GM23338 (cell line): ENCODE measurements at regions not wholly inside any gene's neighbourhood (a gene's known extent, or its start where the extent isn't known, plus 50 kb on each side); places are given as distances from the start of the nearest gene placed in this dataset.

Source experiments
- ATAC-seq: fragments of 200-7000 bp; cut with Tn5 transposase; 3 replicates; pipeline ENCODE4 v1.9.1; 2020
- DNase-seq: peaks from one replicate; pipeline ENCODE4 v3.0.0-alpha.2; 2015; ENCODE audit warnings: low spot score
- H2AFZ ChIP-seq: fragments of 200-600 bp; sonication (generic); 2 replicates; pipeline ENCODE4 v1.8.0; 2016; ENCODE audit warnings: antibody characterized with exemption, mild to moderate bottlenecking, moderate library complexity
- H3F3A ChIP-seq: fragments of 200-600 bp; sonication (generic); replicated peaks from 2 replicates; pipeline ENCODE4 v1.8.0; 2017; ENCODE audit warnings: antibody characterized with exemption, mixed run types, low read depth
- H3K27ac ChIP-seq: fragments of 200-600 bp; sonication (generic); 2 replicates; pipeline ENCODE4 v1.6.1; 2016; ENCODE audit warnings: low read depth
- H3K27me3 ChIP-seq: fragments of 200-600 bp; sonication (generic); 2 replicates; pipeline ENCODE4 v1.8.0; 2016; ENCODE audit warnings: mild to moderate bottlenecking, mixed run types, moderate library complexity; ENCODE audit not compliant: insufficient read depth
- H3K36me3 ChIP-seq: fragments of 200-600 bp; sonication (generic); 2 replicates; pipeline ENCODE4 v1.8.0; 2016; ENCODE audit warnings: mild to moderate bottlenecking; ENCODE audit not compliant: insufficient read depth
- H3K4me1 ChIP-seq: fragments of 200-600 bp; sonication (generic); 2 replicates; pipeline ENCODE4 v1.8.0; 2016; ENCODE audit warnings: mild to moderate bottlenecking, moderate library complexity; ENCODE audit not compliant: insufficient read depth
- H3K4me2 ChIP-seq: fragments of 200-600 bp; sonication (generic); 2 replicates; pipeline ENCODE4 v1.7.1; 2017; ENCODE audit warnings: mixed run types
- H3K4me3 ChIP-seq: fragments of 200-600 bp; sonication (generic); 2 replicates; pipeline ENCODE4 v1.6.1; 2016; ENCODE audit warnings: mixed run types
- H3K79me2 ChIP-seq: fragments of 200-600 bp; sonication (generic); replicated peaks from 2 replicates; pipeline ENCODE4 v1.8.0; 2017; ENCODE audit warnings: mild to moderate bottlenecking; ENCODE audit not compliant: insufficient read depth
- H3K9me2 ChIP-seq: fragments of 200-600 bp; sonication (generic); 2 replicates; pipeline ENCODE4 v1.8.0; 2017; ENCODE audit not compliant: insufficient read depth
- H4K20me1 ChIP-seq: fragments of 200-600 bp; sonication (generic); replicated peaks from 2 replicates; pipeline ENCODE4 v1.8.0; 2017; ENCODE audit warnings: mild to moderate bottlenecking; ENCODE audit not compliant: insufficient read depth
- H3K27ac Mint-ChIP-seq: 2 replicates; pipeline ENCODE4 v1.8.0; 2020; ENCODE audit warnings: inconsistent platforms, mild to moderate bottlenecking, moderate library complexity, mixed read lengths
- H3K27me3 Mint-ChIP-seq: 3 replicates; pipeline ENCODE4 v1.8.0; 2022; ENCODE audit warnings: low read depth, mild to moderate bottlenecking, moderate library complexity, mixed read lengths, inconsistent platforms; ENCODE audit not compliant: insufficient read depth, poor library complexity
- H3K36me3 Mint-ChIP-seq: 3 replicates; pipeline ENCODE4 v1.8.0; 2021; ENCODE audit warnings: low read depth, mild to moderate bottlenecking, inconsistent platforms, moderate library complexity, mixed read lengths
- H3K4me1 Mint-ChIP-seq: 3 replicates; pipeline ENCODE4 v1.8.0; 2020; ENCODE audit warnings: mild to moderate bottlenecking, inconsistent platforms, mixed read lengths
- H3K4me3 Mint-ChIP-seq: 3 replicates; pipeline ENCODE4 v1.8.0; 2021; ENCODE audit warnings: moderate library complexity, mild to moderate bottlenecking, inconsistent platforms, mixed read lengths
- H3K9me3 Mint-ChIP-seq: 3 replicates; pipeline ENCODE4 v1.8.0; 2020; ENCODE audit warnings: moderate library complexity, mild to moderate bottlenecking, inconsistent platforms, mixed read lengths
- CREB1 ChIP-seq: fragments of 250-450 bp; sonication (Bioruptor Pico); IDR thresholded peaks from 2 replicates; pipeline ENCODE4 v1.5.0; 2020; ENCODE audit warnings: low read depth, mild to moderate bottlenecking, moderate library complexity
- EZH2 ChIP-seq: fragments of 200-600 bp; sonication (generic); IDR thresholded peaks from one replicate; pipeline ENCODE4 v1.8.0; 2017; ENCODE audit warnings: antibody characterized with exemption, mild to moderate bottlenecking, low read depth; ENCODE audit not compliant: unreplicated experiment
- EZH2phosphoT487 ChIP-seq: fragments of 200-600 bp; sonication (generic); IDR thresholded peaks from one replicate; pipeline ENCODE4 v1.8.1; 2018; ENCODE audit warnings: antibody characterized with exemption; ENCODE audit not compliant: unreplicated experiment
- JUNB ChIP-seq: IDR thresholded peaks from one replicate; pipeline ENCODE4 v1.6.1; 2016; ENCODE audit warnings: antibody characterized with exemption; ENCODE audit not compliant: unreplicated experiment
- NANOG ChIP-seq: IDR thresholded peaks from 2 replicates; pipeline ENCODE4 v1.6.1; 2016; ENCODE audit warnings: antibody characterized with exemption, borderline replicate concordance
- POLR2AphosphoS5 ChIP-seq: IDR thresholded peaks from 2 replicates; pipeline ENCODE4 v1.6.1; 2016; ENCODE audit warnings: antibody characterized with exemption, low read depth
- REST ChIP-seq: IDR thresholded peaks from one replicate; pipeline ENCODE4 v1.6.1; 2018; ENCODE audit warnings: antibody characterized with exemption; ENCODE audit not compliant: unreplicated experiment
- ZNF462 ChIP-seq: fragments of 250-450 bp; sonication (Bioruptor Pico); IDR thresholded peaks from 2 replicates; pipeline ENCODE4 v1.5.0; 2020; ENCODE audit warnings: mild to moderate bottlenecking, moderate library complexity

DNA sequence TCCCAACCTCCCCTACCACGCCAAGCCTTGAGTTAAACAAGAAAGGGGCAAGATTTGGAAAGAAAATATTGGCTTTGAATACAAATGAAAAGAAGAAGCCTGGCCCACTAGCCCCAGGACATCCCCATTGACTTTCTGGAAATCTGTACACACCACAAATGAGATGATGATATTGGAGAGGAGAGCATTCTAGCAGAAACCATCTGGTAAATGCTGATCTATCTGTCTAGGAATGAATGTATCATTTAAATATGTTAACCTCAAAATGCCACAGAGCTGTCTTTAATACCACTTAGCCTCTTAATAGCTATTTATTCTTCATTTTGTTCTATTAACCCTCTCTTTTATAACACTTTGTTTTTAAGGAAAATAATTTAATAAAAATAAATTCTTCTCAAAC is 270.2 kb upstream of the PDE4D start (continued):
- TF ChIP-seq ZNF462 (no peak), EZH2 (no peak)

DNA sequence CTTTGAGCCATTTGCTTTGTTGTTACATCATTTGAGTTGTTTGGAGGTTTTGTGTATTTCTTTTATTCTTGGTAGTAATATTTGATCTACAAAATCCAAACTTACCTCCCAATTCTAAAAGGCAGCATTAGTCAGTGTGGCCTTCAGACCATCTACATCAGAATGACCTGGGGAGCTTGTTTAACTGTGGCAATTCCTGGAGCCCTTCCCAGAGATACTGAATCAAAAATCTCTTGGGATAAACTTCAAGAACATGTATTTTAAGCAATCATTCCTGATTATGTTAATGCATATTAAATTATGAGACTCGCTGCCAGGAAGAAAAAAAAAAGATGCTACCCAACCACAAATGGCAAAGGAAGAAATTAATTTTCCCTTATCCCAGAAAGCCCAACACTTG is 268.9 kb upstream of the PDE4D start:
- Histone ChIP-seq H3K4me2 (no peak overlapping the region), H4K20me1 (no peaks in the 10 kb centered on the region), H3K79me2 (no peaks in the 10 kb centered on the region), H3K4me1 (no peaks in the 10 kb centered on the region), H3K27me3 (no peaks in the 10 kb centered on the region), H2AFZ (no peak overlapping the region), H3K9me2 (no peaks in the 10 kb centered on the region), H3K27ac (no peak overlapping the region), H3F3A (no peaks in the 10 kb centered on the region), H3K36me3 (no peaks in the 10 kb centered on the region), H3K4me3 (no peak overlapping the region)
- Mint-ChIP-seq H3K4me3 (no peak overlapping the region), H3K27me3 (no peaks in the 10 kb centered on the region), H3K27ac (no peak overlapping the region), H3K4me1 (no peaks in the 10 kb centered on the region), H3K9me3 (no peaks in the 10 kb centered on the region; the same call in 2 of the 3 replicates), H3K36me3 (no peaks in the 10 kb centered on the region)
- ATAC-seq, result no peak
- DNase-seq, result no peak
- TF ChIP-seq REST, result no peak
- TF ChIP-seq NANOG, result no peak
- TF ChIP-seq EZH2, result no peak
- no peak for TF ChIP-seq CREB1 (CRISPR knock-in tag)
- no peak for TF ChIP-seq JUNB
- no peak for TF ChIP-seq POLR2AphosphoS5
- no peak for TF ChIP-seq EZH2phosphoT487
